SH-SY5Y (cell line): ENCODE measurements at regions not wholly inside any gene's neighbourhood (a gene's known extent, or its start where the extent isn't known, plus 50 kb on each side); places are given as distances from the start of the nearest gene placed in this dataset.

Experiments
- GATA2 ChIP-seq: IDR thresholded peaks from 2 replicates; pipeline ENCODE4 v1.6.1; 2011; ENCODE audit warnings: mild to moderate bottlenecking, low read depth, low read length
- GATA3 ChIP-seq: IDR thresholded peaks from 2 replicates; pipeline ENCODE4 v1.6.1; 2011; ENCODE audit warnings: low read depth, mild to moderate bottlenecking, low read length, moderate library complexity

- no peak for TF ChIP-seq GATA2
- TF ChIP-seq GATA3: no peak
These were observed 1174.0 kb downstream of the MAT2B start for GRCh38 chr5:164679461-164679860.

- no peak for TF ChIP-seq GATA2
- no peak for TF ChIP-seq GATA3
These were observed 1174.8 kb downstream of the MAT2B start for GRCh38 chr5:164680216-164680615.

GRCh38 chr5:164680812-164681520 is 1175.5 kb downstream of the MAT2B start:
- TF ChIP-seq GATA2 (no peak), GATA3 (no peak)

GRCh38 chr5:164687391-164687790 is 1182.0 kb downstream of the MAT2B start:
- TF ChIP-seq GATA2: no peak
- no peak for TF ChIP-seq GATA3

- no peak for TF ChIP-seq GATA2
- TF ChIP-seq GATA3: no peak
These were observed 1183.0 kb downstream of the MAT2B start for GRCh38 chr5:164688437-164688836.

- no peak for TF ChIP-seq GATA3
These were observed 1203.4 kb downstream of the MAT2B start for GRCh38 chr5:164708831-164709230.

GRCh38 chr5:164713682-164714081 is 1208.3 kb downstream of the MAT2B start:
- TF ChIP-seq GATA2 (no peak), GATA3 (no peak)

- no peak for TF ChIP-seq GATA2
- TF ChIP-seq GATA3: no peak
These were observed 1215.7 kb downstream of the MAT2B start for GRCh38 chr5:164721116-164721515.

GRCh38 chr5:164721656-164722055 is 1216.2 kb downstream of the MAT2B start:
- TF ChIP-seq GATA3 (no peak), GATA2 (no peak)

- TF ChIP-seq GATA2: no peak
- no peak for TF ChIP-seq GATA3
These were observed 1217.3 kb downstream of the MAT2B start for GRCh38 chr5:164722702-164723101.

GRCh38 chr5:164727012-164727411 is 1221.6 kb downstream of the MAT2B start:
- no peak for TF ChIP-seq GATA2
- TF ChIP-seq GATA3: no peak

- no peak for TF ChIP-seq GATA3
- no peak for TF ChIP-seq GATA2
These were observed 1223.3 kb downstream of the MAT2B start for GRCh38 chr5:164728733-164729132.

GRCh38 chr5:164735334-164735733 is 1229.9 kb downstream of the MAT2B start:
- TF ChIP-seq GATA3 (no peak), GATA2 (no peak)

GRCh38 chr5:164741376-164741775 is 1236.0 kb downstream of the MAT2B start:
- TF ChIP-seq GATA3: no peak
- no peak for TF ChIP-seq GATA2

GRCh38 chr5:164742025-164742424 is 1236.6 kb downstream of the MAT2B start:
- TF ChIP-seq GATA3: no peak
- TF ChIP-seq GATA2: no peak

- TF ChIP-seq GATA2: no peak
These were observed 1241.3 kb downstream of the MAT2B start for GRCh38 chr5:164746723-164747122.
